Omental fat pad (tissue), 3 donors: ENCODE measurements at regions not wholly inside any gene's neighbourhood (a gene's known extent, or its start where the extent isn't known, plus 50 kb on each side); places are given as distances from the start of the nearest gene placed in this dataset.

Experiments used
- ATAC-seq: fragments of 150-250 bp; one replicate; pipeline ENCODE4 v1.9.1; 2016; ENCODE audit warnings: mild to moderate bottlenecking, moderate library complexity; ENCODE audit not compliant: low FRiP score
- DNase-seq: peaks from one replicate; pipeline ENCODE4 v3.0.0-alpha.2; 2019; ENCODE audit warnings: low spot score
- CTCF ChIP-seq, 3 donors: fragments of 450-650 bp; IDR thresholded peaks; one replicate each; pipeline ENCODE4 v1.5.1; 2016 to 2017; ENCODE audit warnings: antibody characterized with exemption in 3 of 3, mild to moderate bottlenecking in 3 of 3, moderate library complexity in 2 of 3

GRCh38 chr18:56462276-56462675, 176.1 kb downstream of the TXNL1 start:
- ATAC-seq: no peak
- no peak for TF ChIP-seq CTCF (IDR thresholded peaks at IDR 0.05)
- no peak for DNase-seq

GRCh38 chr18:56461151-56461550, 177.2 kb downstream of the TXNL1 start:
- no peak for TF ChIP-seq CTCF (IDR thresholded peaks at IDR 0.05)
- no peak for ATAC-seq
- no peak for DNase-seq

- no peak for ATAC-seq
- no peak for DNase-seq
These were observed 177.8 kb downstream of the TXNL1 start for GRCh38 chr18:56460581-56460980.

GRCh38 chr18:56458770-56459712, 179.4 kb downstream of the TXNL1 start:
- TF ChIP-seq CTCF (IDR thresholded peaks at IDR 0.05): no peak
- DNase-seq: no peak
- no peak for ATAC-seq

More at GRCh38 chr18:56460581-56460980, 177.8 kb downstream of the TXNL1 start:
- TF ChIP-seq CTCF (IDR thresholded peaks at IDR 0.05): no peak

GRCh38 chr18:56455874-56456273, 182.5 kb downstream of the TXNL1 start:
- no peak for TF ChIP-seq CTCF (IDR thresholded peaks at IDR 0.05)
- ATAC-seq: no peak
- DNase-seq: no peak

GRCh38 chr18:56455141-56455540, 183.3 kb downstream of the TXNL1 start:
- DNase-seq (no peak), ATAC-seq (no peak)
- no peak for TF ChIP-seq CTCF (IDR thresholded peaks at IDR 0.05)

- TF ChIP-seq CTCF (IDR thresholded peaks at IDR 0.05): no peak
- no peak for ATAC-seq
These were observed 184.8 kb downstream of the TXNL1 start for GRCh38 chr18:56453631-56454030.

More at GRCh38 chr18:56453631-56454030, 184.8 kb downstream of the TXNL1 start:
- no peak for DNase-seq
